Lung (tissue), 11 donors: ENCODE measurements at regions not wholly inside any gene's neighbourhood (a gene's known extent, or its start where the extent isn't known, plus 50 kb on each side); places are given as distances from the start of the nearest gene placed in this dataset.

ENCODE experiments used
- ATAC-seq: fragments of 200-7000 bp; cut with Tn5 transposase; one replicate; pipeline ENCODE4 v1.9.1; 2020; ENCODE audit warnings: moderate number of reproducible peaks; ENCODE audit not compliant: insufficient read depth, low FRiP score
- DNase-seq, 3 donors: peaks; one replicate each; pipeline ENCODE4 v3.0.0-alpha.2; 2013 to 2017
- H3K27ac ChIP-seq, 2 donors: one replicate each; pipeline ENCODE4 v1.5.1; 2013; ENCODE audit warnings: mild to moderate bottlenecking in 2 of 2, moderate library complexity in 2 of 2, control low read depth in 1 of 2, inconsistent platforms in 1 of 2, low read depth in 1 of 2, low read length in 1 of 2
- H3K27me3 ChIP-seq, 3 donors: one replicate each; pipeline ENCODE4 v1.5.1; 2013; ENCODE audit warnings: low read length in 2 of 3; ENCODE audit not compliant: control insufficient read depth in 3 of 3, insufficient read depth in 3 of 3
- H3K36me3 ChIP-seq, 4 donors: one replicate each; pipeline ENCODE4 v1.5.1; 2013; ENCODE audit warnings: low read length in 4 of 4, mild to moderate bottlenecking in 1 of 4, moderate library complexity in 1 of 4; ENCODE audit not compliant: control insufficient read depth in 4 of 4, insufficient read depth in 4 of 4
- H3K4me1 ChIP-seq, 5 donors: one replicate each; pipeline ENCODE4 v1.5.1; 2013; ENCODE audit warnings: low read length in 5 of 5, mild to moderate bottlenecking in 2 of 5, moderate library complexity in 1 of 5; ENCODE audit not compliant: control insufficient read depth in 5 of 5, insufficient read depth in 5 of 5
- H3K4me3 ChIP-seq: one replicate; pipeline ENCODE4 v1.5.1; 2013; ENCODE audit warnings: mild to moderate bottlenecking, control low read depth, moderate library complexity
- H3K9ac ChIP-seq, 2 donors: one replicate each; pipeline ENCODE4 v1.5.1; 2013; ENCODE audit warnings: low read length in 2 of 2, control low read depth in 1 of 2; ENCODE audit not compliant: insufficient read depth in 1 of 2
- H3K9me3 ChIP-seq, 4 donors: one replicate each; pipeline ENCODE4 v1.5.1; 2013; ENCODE audit warnings: low read length in 3 of 4, mild to moderate bottlenecking in 1 of 4, moderate library complexity in 1 of 4; ENCODE audit not compliant: control insufficient read depth in 4 of 4, insufficient read depth in 3 of 4
- CTCF ChIP-seq: IDR thresholded peaks from 2 replicates; pipeline ENCODE4 v1.5.1; 2012; ENCODE audit warnings: mild to moderate bottlenecking; ENCODE audit errors: control extremely low read depth, extremely low read depth
- WGBS, 2 donors: extraction: QIAGEN DNeasy Blood & Tissue Kit; methylation state at CpG; one replicate each; pipeline ENCODE4 v1.1.7; 2013; 5-methylcytosine and 5-hydroxymethylcytosine counted together
- donor health status: control.
- donor health status: control.
- donor health status: Bipolar disorder and iron deficiency.
- donor health status: healthy.
- donor health status: DM: yes; HTN: yes; CAD: no.

- TF ChIP-seq CTCF = no peak
- Histone ChIP-seq H3K27ac (no peak overlapping the region), H3K9ac (no peak overlapping the region), H3K4me1 (no peaks in the 10 kb centered on the region), H3K9me3 (no peaks in the 10 kb centered on the region), H3K36me3 (no peaks in the 10 kb centered on the region), H3K4me3 (no peak overlapping the region), H3K27me3 (no peaks in the 10 kb centered on the region)
- DNase-seq = no peak
- 92 to 96% methylated on average over 2 of the region's 2 CpGs for WGBS, 2 donors
- no peak for ATAC-seq
Measured at GRCh38 chr14:30204431-30204980, 276.9 kb upstream of the PRKD1 start.

GRCh38 chr14:30209136-30209535 lies 281.5 kb upstream of the PRKD1 start:
- H3K27me3 ChIP-seq = no peaks in the 10 kb centered on the region
- H3K4me3 ChIP-seq = no peak overlapping the region
- H3K9ac ChIP-seq = no peak overlapping the region
- H3K4me1 ChIP-seq = no peaks in the 10 kb centered on the region
- ATAC-seq = no peak
- no peak for DNase-seq
- TF ChIP-seq CTCF = no peak
- no peaks in the 10 kb centered on the region for H3K9me3 ChIP-seq
- H3K36me3 ChIP-seq = no peaks in the 10 kb centered on the region
- 81 to 92% methylated on average over 1 of the region's 1 CpG for WGBS, 2 donors
- H3K27ac ChIP-seq = no peak overlapping the region

GRCh38 chr14:30210630-30211029 lies 283.0 kb upstream of the PRKD1 start:
- WGBS, 2 donors = 86 to 92% methylated on average over 4 of the region's 4 CpGs
- H3K27me3 ChIP-seq = no peaks in the 10 kb centered on the region
- H3K4me3 ChIP-seq = no peak overlapping the region
- no peak for TF ChIP-seq CTCF
- ATAC-seq = no peak
- no peak overlapping the region for H3K27ac ChIP-seq
- no peaks in the 10 kb centered on the region for H3K9me3 ChIP-seq
- H3K36me3 ChIP-seq = no peaks in the 10 kb centered on the region
- DNase-seq = no peak
- H3K4me1 ChIP-seq = no peaks in the 10 kb centered on the region
- no peak overlapping the region for H3K9ac ChIP-seq

- no peak for TF ChIP-seq CTCF
- no peak for ATAC-seq
- no peak for DNase-seq
- no peaks in the 10 kb centered on the region for H3K4me1 ChIP-seq
- no peak overlapping the region for H3K27ac ChIP-seq
- no peaks in the 10 kb centered on the region for H3K36me3 ChIP-seq
- H3K9me3 ChIP-seq = no peaks in the 10 kb centered on the region
- H3K9ac ChIP-seq = no peak overlapping the region
- H3K4me3 ChIP-seq = no peak overlapping the region
- no peaks in the 10 kb centered on the region for H3K27me3 ChIP-seq
Measured at GRCh38 chr14:30211326-30211725, 283.7 kb upstream of the PRKD1 start.
